AG08395 (cell line): ENCODE measurements at regions not wholly inside any gene's neighbourhood (a gene's known extent, or its start where the extent isn't known, plus 50 kb on each side); places are given as distances from the start of the nearest gene placed in this dataset.

Experiments used
- DNase-seq: peaks from one replicate; pipeline ENCODE4 v3.0.0; 2012; ENCODE audit warnings: mixed read lengths, low spot score

GRCh38 chr2:83650898-83651297, 808.2 kb downstream of the SUCLG1 start:
- DNase-seq, result peak; percentile 2

- no peak for DNase-seq
Measured at GRCh38 chr2:83650161-83650560, 808.9 kb downstream of the SUCLG1 start.

GRCh38 chr2:83640506-83640905, 818.6 kb downstream of the SUCLG1 start:
- no peak for DNase-seq

GRCh38 chr2:83633423-83633822, 825.7 kb downstream of the SUCLG1 start:
- no peak for DNase-seq

- no peak for DNase-seq
Measured at GRCh38 chr2:83630351-83630750, 828.7 kb downstream of the SUCLG1 start.

- DNase-seq, result no peak
Measured at GRCh38 chr2:83615511-83615910, 843.6 kb downstream of the SUCLG1 start.

- no peak for DNase-seq
Measured at GRCh38 chr2:83613178-83613577, 845.9 kb downstream of the SUCLG1 start.

GRCh38 chr2:83602753-83603152, 856.3 kb downstream of the SUCLG1 start:
- no peak for DNase-seq

GRCh38 chr2:83596592-83597282, 862.3 kb downstream of the SUCLG1 start:
- DNase-seq, result no peak

- no peak for DNase-seq
Measured at GRCh38 chr2:83595926-83596325, 863.2 kb downstream of the SUCLG1 start.

- no peak for DNase-seq
Measured at GRCh38 chr2:83595121-83595690, 863.9 kb downstream of the SUCLG1 start.

- DNase-seq, result no peak
Measured at GRCh38 chr2:83594241-83595120, 864.6 kb downstream of the SUCLG1 start.

GRCh38 chr2:83587309-83587708, 871.8 kb downstream of the SUCLG1 start:
- DNase-seq, result no peak

- no peak for DNase-seq
Measured at GRCh38 chr2:83585250-83585649, 873.8 kb downstream of the SUCLG1 start.

- DNase-seq, result peak; percentile 11
Measured at GRCh38 chr2:83584672-83585071, 874.4 kb downstream of the SUCLG1 start.

GRCh38 chr2:83582589-83582988, 876.5 kb downstream of the SUCLG1 start:
- no peak for DNase-seq

- no peak for DNase-seq
Measured at GRCh38 chr2:83579507-83579906, 879.6 kb downstream of the SUCLG1 start.

GRCh38 chr2:83578405-83578804, 880.7 kb downstream of the SUCLG1 start:
- peak; percentile 3 for DNase-seq

- DNase-seq, result no peak
Measured at GRCh38 chr2:83574614-83575013, 884.5 kb downstream of the SUCLG1 start.

- no peak for DNase-seq
Measured at GRCh38 chr2:83573060-83573459, 886.0 kb downstream of the SUCLG1 start.

GRCh38 chr2:83572400-83572799, 886.7 kb downstream of the SUCLG1 start:
- DNase-seq, result no peak

GRCh38 chr2:83567551-83567950, 891.5 kb downstream of the SUCLG1 start:
- no peak for DNase-seq

- DNase-seq, result no peak
Measured at GRCh38 chr2:83565626-83566025, 893.5 kb downstream of the SUCLG1 start.
